ENCODE measurements at regions not wholly inside any gene's neighbourhood (a gene's known extent, or its start where the extent isn't known, plus 50 kb on each side); places are given as distances from the start of the nearest gene placed in this dataset.

- FAIRE-seq (no peak), DNase-seq (ENCODE audit: low spot score) (no peak), ATAC-seq (no peak)
- TF ChIP-seq NFE2L2 (IDR thresholded peaks at IDR 0.05; ENCODE audit: low read length) (no peak), FOSL2 (CRISPR knock-in tag; IDR thresholded peaks at IDR 0.05) (no peak), SRF (IDR thresholded peaks at IDR 0.05; ENCODE audit: low read depth, low read length) (no peak), ZNF773 (CRISPR knock-in tag; IDR thresholded peaks at IDR 0.05; ENCODE audit: borderline replicate concordance) (no peak), ERF (CRISPR knock-in tag; IDR thresholded peaks at IDR 0.05) (no peak), RARA (CRISPR knock-in tag; IDR thresholded peaks at IDR 0.05) (no peak), MTF2 (CRISPR knock-in tag; IDR thresholded peaks at IDR 0.05; ENCODE audit: borderline replicate concordance) (no peak), NFYC (CRISPR knock-in tag; IDR thresholded peaks at IDR 0.05) (no peak), NR2F2 (IDR thresholded peaks at IDR 0.05; ENCODE audit: borderline replicate concordance, low read depth) (no peak), CC2D1A (CRISPR knock-in tag; IDR thresholded peaks at IDR 0.05) (no peak), FOXA3 (CRISPR knock-in tag; IDR thresholded peaks at IDR 0.05) (no peak), ZBTB38 (CRISPR knock-in tag; IDR thresholded peaks at IDR 0.05) (no peak), JUN (CRISPR knock-in tag; IDR thresholded peaks at IDR 0.05) (no peak), DMTF1 (CRISPR knock-in tag; IDR thresholded peaks at IDR 0.05) (no peak), ZNF24 (IDR thresholded peaks at IDR 0.05) (no peak), ZNF775 (CRISPR knock-in tag; IDR thresholded peaks at IDR 0.05; ENCODE audit: borderline replicate concordance) (no peak), ZNF225 (CRISPR knock-in tag; IDR thresholded peaks at IDR 0.05) (no peak)
- Histone ChIP-seq H3K4me3 (replicated peaks in 1 of 3; ENCODE audit: insufficient read depth in 1 of 3, low read depth in 2 of 3, low read length in 3 of 3) (no peak overlapping the region), H3K4me2 (ENCODE audit: low read depth, low read length) (no peak overlapping the region), H4K20me1 (ENCODE audit: insufficient read depth, low read length) (no peaks in the 10 kb centered on the region), H3K9me3 (ENCODE audit: low read length) (no peaks in the 10 kb centered on the region), H3K27me3 (ENCODE audit: control insufficient read depth in 1 of 2, insufficient read depth in 2 of 2, low read length in 2 of 2) (no peaks in the 10 kb centered on the region), H3K27ac (ENCODE audit: extremely low read length, insufficient read depth, low read length) (no peak overlapping the region), H3K79me2 (ENCODE audit: insufficient read depth, low read length) (no peaks in the 10 kb centered on the region), H3K36me3 (replicated peaks in 1 of 2; ENCODE audit: control insufficient read depth in 1 of 2, insufficient read depth in 2 of 2, low read length in 2 of 2) (no peaks in the 10 kb centered on the region), H3K9ac (ENCODE audit: insufficient read depth, low read depth, low read length) (no peak overlapping the region), H2AFZ (ENCODE audit: low read length) (no peak overlapping the region), H3K4me1 (ENCODE audit: insufficient read depth, low read length) (no peaks in the 10 kb centered on the region)
- no TSS peak for BruUV-seq (replicated peaks)
- ChIA-PET POLR2A (no interaction called here), CTCF (ENCODE audit: low intra/inter-chr PET ratio, low total read pairs) (no interaction called here)
- intact Hi-C loops (cut with micrococcal nuclease; ENCODE audit: unreplicated experiment) (no loop called here), in situ Hi-C loops (cut with HindIII; ENCODE audit: extremely low pct_ligation_motif_present, low pct_unique_long_range_greater_than_20kb) (no loop called here)
Measured at GRCh38 chrX:23552303-23552702, 115.0 kb upstream of the PRDX4 start.

Measured in HepG2 (cell line).